GM10266 (cell line): ENCODE measurements at regions not wholly inside any gene's neighbourhood (a gene's known extent, or its start where the extent isn't known, plus 50 kb on each side); places are given as distances from the start of the nearest gene placed in this dataset.

Source experiments
- DNase-seq: peaks from one replicate; pipeline ENCODE4 v3.0.0; 2012; ENCODE audit errors: extremely low spot score
- CTCF ChIP-seq: IDR thresholded peaks from 2 replicates; pipeline ENCODE4 v1.5.1; 2012; ENCODE audit warnings: mild to moderate bottlenecking, low read depth; ENCODE audit not compliant: control insufficient read depth, insufficient read depth; ENCODE audit errors: missing control alignments

- no peak for TF ChIP-seq CTCF
- no peak for DNase-seq
These were observed 93.2 kb upstream of the NKX1-1 start for GRCh38 chr4:1499465-1499864.

DNA sequence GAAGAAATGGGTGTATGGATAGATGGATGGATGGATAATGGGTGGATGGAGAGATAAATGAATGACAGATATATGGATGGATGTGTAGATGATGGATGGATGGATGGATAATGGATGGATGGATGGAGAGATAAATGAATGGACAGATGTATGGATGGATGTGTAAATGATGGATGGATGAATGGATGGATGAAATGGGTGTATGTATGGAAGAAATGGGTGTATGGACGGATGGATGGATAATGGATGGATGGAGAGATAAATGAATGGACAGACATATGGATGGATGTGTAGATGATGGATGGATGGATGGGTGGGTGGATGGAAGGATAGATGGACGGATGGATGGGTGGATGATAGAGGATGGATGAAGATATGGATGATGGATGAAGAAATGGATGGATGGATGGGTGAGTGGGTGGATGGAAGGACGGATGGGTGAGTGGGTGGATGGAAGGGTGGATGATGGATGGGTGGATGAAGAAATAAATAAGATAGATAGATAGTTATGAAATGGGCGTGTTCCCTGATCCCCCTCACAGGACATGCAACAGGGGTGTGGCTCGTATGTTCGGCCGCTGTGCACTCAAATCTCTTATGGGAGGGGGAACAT, 91.1 kb upstream of the NKX1-1 start:
- TF ChIP-seq CTCF: no peak
- no peak for DNase-seq

DNA sequence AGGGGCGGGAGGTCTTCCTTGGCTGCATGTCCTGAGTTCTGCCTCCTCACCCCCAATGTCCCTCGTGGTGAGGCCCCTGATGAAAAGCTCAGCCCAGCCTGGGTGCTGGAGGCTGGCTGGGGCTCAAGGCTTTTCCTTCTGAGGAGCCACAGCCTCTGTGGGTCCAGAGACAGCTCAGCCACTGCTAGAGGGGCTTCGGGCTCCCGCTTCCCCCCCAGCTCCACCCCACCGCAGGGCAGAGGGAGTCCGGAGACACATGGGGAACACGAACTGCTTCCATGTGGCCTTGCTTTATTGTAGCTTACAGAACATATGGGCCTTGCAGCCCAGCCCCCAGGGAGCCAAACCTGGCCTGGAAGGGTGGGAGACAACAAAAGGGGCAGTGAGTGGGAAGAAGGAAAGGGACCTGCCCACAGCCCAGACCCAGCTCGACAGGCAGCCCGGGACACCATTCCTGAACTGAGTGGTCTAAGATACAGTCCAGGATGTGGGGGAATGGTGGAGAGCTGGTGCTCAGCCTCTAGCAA, 89.9 kb upstream of the NKX1-1 start:
- TF ChIP-seq CTCF: no peak
- no peak for DNase-seq

GRCh38 chr4:1495416-1496115, 89.3 kb upstream of the NKX1-1 start:
- no peak for DNase-seq
- no peak for TF ChIP-seq CTCF

DNA sequence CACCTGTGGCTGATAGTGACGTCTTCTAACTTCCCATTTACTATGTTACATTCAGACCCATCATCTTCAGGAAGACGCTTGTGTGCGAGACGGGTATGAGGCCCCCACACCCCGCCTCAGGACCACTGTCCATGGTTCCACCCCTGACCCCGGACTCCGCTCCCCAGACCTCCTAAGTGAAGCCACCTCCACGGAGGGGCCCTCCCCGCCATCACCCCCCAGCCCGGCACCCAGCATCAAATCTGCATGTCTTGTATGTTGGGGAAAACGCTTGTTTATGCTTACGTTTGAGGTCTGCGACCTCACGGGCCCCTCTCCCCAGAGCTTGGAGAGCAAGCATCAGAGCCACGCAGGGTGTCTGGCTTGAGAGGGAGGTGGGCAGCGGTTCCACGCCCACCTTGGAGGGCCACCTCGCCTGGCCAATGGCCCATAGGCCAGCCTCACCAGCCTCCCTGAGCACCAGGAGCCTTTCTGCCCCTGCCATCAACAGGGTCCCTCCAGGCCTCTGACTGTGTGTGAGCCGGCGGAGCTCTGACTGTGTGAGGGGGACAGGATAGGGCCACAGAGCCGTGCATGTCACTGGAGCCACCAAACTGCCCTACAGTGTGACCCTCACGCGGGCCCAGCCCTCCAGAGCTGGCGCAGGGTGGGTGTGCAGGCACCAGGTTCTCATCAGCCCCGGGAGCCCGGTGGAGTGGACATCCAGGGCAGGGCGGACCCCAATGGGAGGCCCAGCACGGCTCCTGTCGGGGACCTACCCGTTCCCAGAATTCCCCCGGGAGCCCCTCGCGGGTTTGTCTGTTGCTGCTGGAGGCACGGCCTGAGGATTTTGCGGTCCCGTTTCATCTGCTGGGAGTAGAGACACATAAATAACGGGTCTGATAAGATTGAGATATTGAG, 88.4 kb upstream of the NKX1-1 start:
- DNase-seq: no peak
- TF ChIP-seq CTCF: no peak

DNA sequence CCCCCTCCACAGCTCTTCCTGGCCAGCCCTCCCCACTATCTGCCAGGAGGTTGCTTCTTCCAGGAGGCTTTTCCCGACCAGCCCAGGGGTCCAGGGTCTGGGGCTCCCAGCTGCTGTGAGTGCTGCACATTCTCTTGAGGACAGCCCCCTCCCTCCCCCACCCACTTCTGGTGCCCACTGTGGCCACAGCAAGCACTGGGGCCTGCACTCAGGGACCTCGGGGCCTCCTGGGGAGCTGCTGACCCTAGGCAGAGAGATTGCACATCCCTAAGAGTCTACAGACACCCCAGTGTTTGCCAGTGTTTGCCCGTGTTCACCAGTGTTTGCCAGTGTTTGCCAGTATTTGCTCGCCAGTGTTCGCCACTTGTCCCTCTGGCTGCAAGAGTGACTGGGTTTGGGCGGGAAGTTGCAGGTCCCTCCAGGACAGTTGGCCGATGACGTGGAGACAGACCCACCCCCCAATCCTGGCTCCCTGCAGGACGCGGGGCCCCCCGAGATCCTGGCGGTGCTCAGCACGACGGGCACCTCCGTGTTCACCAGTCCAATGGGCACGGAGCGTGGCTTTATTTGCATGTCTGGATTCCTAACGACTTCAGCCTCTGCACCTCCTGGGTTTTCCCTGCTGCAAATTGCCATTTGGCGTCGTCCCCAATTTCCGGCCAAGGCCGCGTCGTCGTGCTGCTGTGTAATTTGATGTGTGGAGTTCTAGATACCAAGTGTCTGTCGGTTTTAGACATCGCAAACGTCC, 87.5 kb upstream of the NKX1-1 start:
- DNase-seq: no peak
- TF ChIP-seq CTCF: no peak
